Heart right ventricle (tissue), 16 donors: ENCODE measurements at regions not wholly inside any gene's neighbourhood (a gene's known extent, or its start where the extent isn't known, plus 50 kb on each side); places are given as distances from the start of the nearest gene placed in this dataset.

ENCODE experiments used
- ATAC-seq, 8 donors: fragments of 200-7000 bp; cut with Tn5 transposase; one replicate each; pipeline ENCODE4 v1.9.1; 2020; ENCODE audit warnings: mild to moderate bottlenecking in 8 of 8, moderate library complexity in 8 of 8, moderate number of reproducible peaks in 1 of 8
- DNase-seq, 2 donors: peaks; one replicate each; pipeline ENCODE4 v3.0.0-alpha.2; 2020
- H3K27ac ChIP-seq, 10 donors: fragments of 200-600 bp; sonication (generic) in 2 of 10; one replicate each; pipeline versions ENCODE4 v1.5.0 to v1.8.0; 2020 to 2022; ENCODE audit warnings: mild to moderate bottlenecking in 3 of 10
- H3K27me3 ChIP-seq, 7 donors: fragments of 200-600 bp; one replicate each; pipeline ENCODE4 v1.8.0; 2021 to 2022; ENCODE audit warnings: mild to moderate bottlenecking in 2 of 7
- H3K36me3 ChIP-seq, 9 donors: fragments of 200-600 bp; sonication (generic) in 1 of 9; one replicate each; pipeline versions ENCODE4 v1.5.0 to v1.8.0; 2020 to 2022; ENCODE audit warnings: mild to moderate bottlenecking in 2 of 9
- H3K4me1 ChIP-seq, 9 donors: fragments of 200-600 bp; sonication (generic) in 1 of 9; one replicate each; pipeline versions ENCODE4 v1.5.0 to v1.8.0; 2020 to 2022; ENCODE audit warnings: mild to moderate bottlenecking in 4 of 9
- H3K4me3 ChIP-seq, 10 donors: fragments of 200-600 bp; sonication (generic) in 2 of 10; one replicate each; pipeline versions ENCODE4 v1.5.0 to v1.8.0; 2020 to 2022; ENCODE audit warnings: mild to moderate bottlenecking in 7 of 10, moderate library complexity in 2 of 10
- H3K9me3 ChIP-seq, 11 donors: fragments of 200-600 bp in 10 of 11; sonication (generic) in 2 of 11; one replicate each; pipeline versions ENCODE4 v1.5.0 to v1.8.0; 2013 to 2022; ENCODE audit warnings: mild to moderate bottlenecking in 2 of 11, control low read depth in 1 of 11, moderate library complexity in 1 of 11
- CTCF ChIP-seq, 9 donors: fragments of 200-600 bp; sonication (generic) in 2 of 9; IDR thresholded peaks; one replicate each; pipeline versions ENCODE4 v1.5.0 to v1.8.0; 2021 to 2022; ENCODE audit warnings: antibody characterized with exemption in 9 of 9, mild to moderate bottlenecking in 5 of 9, moderate library complexity in 1 of 9
- WGBS, 2 donors: extraction: QIAGEN DNeasy Blood & Tissue Kit; methylation state at CpG; one replicate each; pipeline ENCODE4 v1.1.7; 2013; ENCODE audit warnings: inconsistent platforms in 1 of 2; 5-methylcytosine and 5-hydroxymethylcytosine counted together
- intact Hi-C, 10 donors: fragments of 100-400 bp; cut with DNase I; formaldehyde crosslinking; loops; one replicate each; pipeline versions ENCODE4 v1.11.1 to v1.14.2; 2022
- donor health status: Arrhythmogenic right ventricular cardiomyopathy.
- donor health status: ischemic (EF 13 %, LVEDD 7.1; RV severe dilation, severe dysfunction).
- donor health status: healthy with polysubstance abuse.
- donor health status: DM: no; HTN: yes; CAD: no.
- donor health status: DM: no; HTN: no; CAD: no.
- donor health status: ischemic (EF 25% LVEDD 6.9; RV normal size, moderate dysfunction).
- donor health status: ischemic (EF 25% LVEDD 5.7; RV mildly dilated, moderate dysfunction).
- donor health status: healthy.
- donor health status: DM: yes; HTN: yes; CAD: no.
- donor health status: Ischemic cardiomyopathy.
- donor health status: ischemic (EF 35%, LVEDD 5.7; RV mildly dilated, moderate dysfunction).
- donor health status: nonischemic (EF 11% LVEDD 7.7; RV severe dilation, severe dysfunction).
- donor health status: DM: yes; HTN: yes; CAD: no.
- donor health status: PGD.
- donor health status: ischemic (EF 29% LVEDD 5.4; RV normal size, mild dysfunction).
- donor health status: nonischemic (EF 23%, LVEDD 6.1; RV moderate dilation, normal function).

- DNase-seq (no peak), ATAC-seq (no peak)
- no peak for TF ChIP-seq CTCF (IDR thresholded peaks at IDR 0.05)
- Histone ChIP-seq H3K27me3 (no peaks in the 10 kb centered on the region), H3K36me3 (no peaks in the 10 kb centered on the region), H3K4me3 (no peak overlapping the region), H3K27ac (no peak overlapping the region), H3K9me3 (no peaks in the 10 kb centered on the region), H3K4me1 (no peaks in the 10 kb centered on the region)
- WGBS, 2 donors, result 89 to 92% methylated on average over 1 of the region's 1 CpG
- intact Hi-C loops, result no loop called here
Observed at GRCh38 chr2:185174353-185174752, 564.3 kb upstream of the FSIP2 start.

GRCh38 chr2:185179743-185180142, 558.9 kb upstream of the FSIP2 start:
- H3K4me1 ChIP-seq, result no peaks in the 10 kb centered on the region
- no peak for TF ChIP-seq CTCF (IDR thresholded peaks at IDR 0.05)
- no peaks in the 10 kb centered on the region for H3K27me3 ChIP-seq
- no peaks in the 10 kb centered on the region for H3K36me3 ChIP-seq
- WGBS, 2 donors, result 61 to 68% methylated on average over 3 of the region's 3 CpGs
- no peak overlapping the region for H3K4me3 ChIP-seq
- H3K9me3 ChIP-seq, result no peaks in the 10 kb centered on the region
- no peak overlapping the region for H3K27ac ChIP-seq
- no peak for ATAC-seq
- DNase-seq, result no peak
- intact Hi-C loops, result no loop called here

GRCh38 chr2:185181901-185182300, 556.7 kb upstream of the FSIP2 start:
- intact Hi-C loops, result no loop called here
- H3K9me3 ChIP-seq, result no peaks in the 10 kb centered on the region
- no peak overlapping the region for H3K27ac ChIP-seq
- no peaks in the 10 kb centered on the region for H3K36me3 ChIP-seq
- no peaks in the 10 kb centered on the region for H3K27me3 ChIP-seq
- no peaks in the 10 kb centered on the region for H3K4me1 ChIP-seq
- WGBS, 2 donors, result 86 to 87% methylated on average over 3 of the region's 3 CpGs
- DNase-seq (no peak), ATAC-seq (no peak)
- TF ChIP-seq CTCF (IDR thresholded peaks at IDR 0.05), result no peak
- H3K4me3 ChIP-seq, result no peak overlapping the region

GRCh38 chr2:185185044-185185443, 553.6 kb upstream of the FSIP2 start:
- ATAC-seq, result no peak
- Histone ChIP-seq H3K4me1 (no peaks in the 10 kb centered on the region), H3K4me3 (no peak overlapping the region), H3K27me3 (no peaks in the 10 kb centered on the region), H3K36me3 (no peaks in the 10 kb centered on the region), H3K27ac (no peak overlapping the region), H3K9me3 (no peaks in the 10 kb centered on the region)
- WGBS, 2 donors, result 76 to 78% methylated on average over 4 of the region's 4 CpGs
- no peak for TF ChIP-seq CTCF (IDR thresholded peaks at IDR 0.05)
- DNase-seq, result no peak
- intact Hi-C loops, result no loop called here

GRCh38 chr2:185187421-185187820, 551.2 kb upstream of the FSIP2 start:
- ATAC-seq, result no peak
- Histone ChIP-seq H3K27ac (no peak overlapping the region), H3K9me3 (peaks cover 0 to 18% (median 0%) of the 10 kb centered on the region in 11 donors), H3K4me1 (no peaks in the 10 kb centered on the region), H3K36me3 (no peaks in the 10 kb centered on the region), H3K4me3 (no peak overlapping the region), H3K27me3 (no peaks in the 10 kb centered on the region)
- no peak for DNase-seq
- TF ChIP-seq CTCF (IDR thresholded peaks at IDR 0.05), result no peak
- 81% methylated on average over 3 of the region's 3 CpGs for WGBS, 2 donors
- intact Hi-C loops, result no loop called here
